GM19238 (cell line): ENCODE measurements at regions not wholly inside any gene's neighbourhood (a gene's known extent, or its start where the extent isn't known, plus 50 kb on each side); places are given as distances from the start of the nearest gene placed in this dataset.
"Not testable (repeated sequence)": the region's sequence is repeated elsewhere in the genome, so short reads cannot be mapped to it uniquely, and the experiment has no call there.

ENCODE experiments used
- DNase-seq: peaks from one replicate; pipeline ENCODE4 v3.0.0; 2011; ENCODE audit warnings: low spot score; ENCODE audit not compliant: insufficient read length

DNA sequence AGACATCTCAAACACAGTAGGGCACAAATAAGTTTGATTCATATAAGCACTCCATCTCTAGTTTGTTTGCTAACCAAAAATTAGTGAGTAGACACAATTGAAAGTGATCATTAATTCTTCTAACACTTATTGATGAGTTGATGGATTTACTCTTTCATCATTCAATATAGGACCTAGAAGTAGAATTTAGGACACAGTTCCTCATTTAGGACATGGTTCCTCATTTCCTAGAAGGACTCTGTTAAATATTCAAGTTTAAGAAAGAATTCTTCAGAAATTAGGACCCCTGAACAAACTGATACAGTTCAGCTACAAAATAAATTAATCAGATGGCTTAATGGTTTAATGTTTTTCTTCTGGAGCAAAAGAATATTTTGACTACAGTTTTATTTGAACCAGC lies 143.5 kb upstream of the PRR16 start:
- no peak for DNase-seq

DNA sequence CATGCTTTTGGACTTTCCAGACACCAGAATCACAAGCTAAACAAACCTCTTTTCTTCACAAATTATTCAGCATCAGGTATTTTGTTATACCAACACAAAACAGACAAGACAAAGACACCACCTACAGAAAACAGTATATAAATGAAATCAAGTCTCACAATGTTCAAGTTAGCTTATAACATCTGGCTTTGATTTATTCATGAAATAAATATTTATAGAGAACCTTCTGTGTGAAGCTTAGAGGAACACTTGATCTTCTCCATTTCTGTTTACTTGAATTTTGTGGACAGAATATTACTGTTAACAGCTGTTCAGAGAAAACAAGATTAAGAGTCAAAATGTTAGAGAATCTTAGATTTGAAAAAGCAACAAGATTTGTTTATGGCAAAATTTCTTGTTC lies 137.4 kb upstream of the PRR16 start:
- DNase-seq, result no peak

DNA sequence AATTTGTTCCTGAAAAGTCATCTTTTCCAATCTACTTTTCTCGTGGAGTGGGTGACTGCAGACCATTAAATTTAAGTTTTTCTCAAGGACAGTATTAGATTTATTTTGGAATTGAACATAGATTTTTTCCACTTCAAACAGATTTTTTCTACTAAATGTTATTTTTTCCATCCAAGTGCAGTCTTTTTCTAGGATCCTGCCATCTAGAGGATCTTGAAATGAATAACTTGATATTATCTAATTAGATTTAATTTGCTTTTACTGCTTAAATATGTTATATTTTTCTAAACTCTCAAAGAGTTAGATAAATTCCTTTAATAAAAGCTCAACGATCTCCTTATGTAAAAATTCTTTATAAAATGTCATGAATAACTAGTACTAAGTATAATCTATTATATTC lies 136.9 kb upstream of the PRR16 start:
- no peak for DNase-seq

DNA sequence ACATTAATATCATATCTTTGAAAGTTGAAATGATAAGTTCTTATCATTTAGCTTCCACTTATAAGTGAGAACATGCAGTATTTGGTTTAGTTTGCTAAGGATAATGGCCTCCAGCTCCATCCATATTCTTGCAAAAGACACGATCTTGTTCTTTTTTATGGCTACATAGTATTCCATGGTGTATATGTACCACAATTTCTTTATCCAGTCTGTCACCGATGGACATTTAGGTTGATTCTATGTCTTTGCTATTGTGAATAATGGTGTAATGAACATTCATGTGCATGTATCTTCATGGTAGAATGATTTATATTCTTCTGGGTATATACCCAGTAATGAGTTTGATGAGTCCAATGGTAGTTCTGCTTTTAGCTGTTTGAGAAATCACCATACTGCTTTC lies 135.0 kb upstream of the PRR16 start:
- no peak for DNase-seq

DNA sequence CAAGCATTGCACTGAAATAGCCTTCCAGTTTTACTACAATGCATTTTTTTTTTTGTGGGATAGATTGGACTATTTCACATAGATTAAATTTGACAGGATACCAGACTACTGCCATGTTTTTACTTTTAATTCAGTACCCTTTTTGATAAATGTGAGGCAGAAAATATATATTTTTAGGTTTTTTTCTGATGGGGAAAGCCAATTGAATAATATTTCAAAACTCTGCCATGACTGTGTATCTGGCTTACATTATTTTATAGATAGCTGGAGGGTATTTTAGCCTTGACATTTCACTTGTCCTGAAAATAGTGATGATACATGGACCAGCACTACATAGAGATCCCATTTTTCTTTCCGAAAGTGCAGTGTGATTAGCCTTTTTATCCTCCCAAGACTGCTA lies 133.5 kb upstream of the PRR16 start:
- DNase-seq, result no peak

DNA sequence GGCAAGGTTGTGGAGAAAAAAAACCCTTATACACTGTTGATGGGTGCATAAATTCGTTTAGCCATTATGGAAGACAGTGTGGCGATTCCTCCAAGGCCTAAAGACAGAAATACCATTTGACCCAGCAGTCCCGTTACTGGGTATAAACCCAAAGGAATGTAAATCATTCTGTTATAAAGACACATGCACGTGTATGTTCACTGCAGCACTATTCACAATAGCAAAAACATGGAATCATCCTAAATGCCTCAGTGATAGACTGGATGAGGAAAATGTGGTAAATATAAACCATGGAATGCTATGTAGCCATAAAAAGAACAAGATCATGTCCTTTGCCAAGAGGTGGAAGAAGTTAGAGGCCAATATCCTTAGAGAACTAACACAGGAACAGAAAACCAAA lies 119.9 kb upstream of the PRR16 start:
- no peak for DNase-seq

DNA sequence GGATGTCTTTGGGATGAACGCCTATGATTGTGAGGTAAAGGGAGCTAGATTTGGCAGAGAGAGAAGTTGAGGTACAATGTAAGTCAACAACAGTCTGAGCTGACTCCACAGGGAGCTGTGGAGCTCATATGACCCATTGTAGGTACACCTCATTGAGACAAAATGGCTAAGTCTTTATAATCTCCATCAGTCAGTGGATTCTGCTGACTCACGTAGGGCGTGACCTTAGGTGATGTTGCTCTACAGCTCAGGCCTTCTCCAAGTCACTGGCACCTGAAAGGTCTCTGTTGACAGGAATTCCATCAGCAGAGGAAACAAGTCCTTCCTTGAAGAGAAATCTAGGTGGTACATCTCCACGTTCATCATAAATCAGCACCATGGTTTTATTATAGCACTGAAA lies 118.2 kb upstream of the PRR16 start:
- no peak for DNase-seq

DNA sequence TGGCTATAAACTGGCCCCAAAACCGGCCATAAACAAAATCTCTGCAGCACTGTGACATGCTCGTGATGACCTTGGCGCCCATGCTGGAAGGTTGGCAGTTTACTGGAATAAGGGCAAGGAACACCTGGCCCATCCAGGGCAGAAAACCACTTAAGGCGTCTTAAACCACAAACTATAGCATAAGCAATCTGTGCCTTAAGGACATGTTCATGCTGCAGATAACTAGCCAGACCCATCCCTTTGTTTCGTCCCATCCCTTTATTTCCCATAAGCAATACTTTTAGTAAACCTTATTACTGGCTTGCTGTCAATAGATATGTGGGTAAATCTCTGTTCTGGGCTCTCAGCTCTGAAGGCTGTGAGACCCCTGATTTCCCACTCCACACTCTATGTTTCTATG lies 113.0 kb upstream of the PRR16 start:
- not testable (repeated sequence) for DNase-seq

DNA sequence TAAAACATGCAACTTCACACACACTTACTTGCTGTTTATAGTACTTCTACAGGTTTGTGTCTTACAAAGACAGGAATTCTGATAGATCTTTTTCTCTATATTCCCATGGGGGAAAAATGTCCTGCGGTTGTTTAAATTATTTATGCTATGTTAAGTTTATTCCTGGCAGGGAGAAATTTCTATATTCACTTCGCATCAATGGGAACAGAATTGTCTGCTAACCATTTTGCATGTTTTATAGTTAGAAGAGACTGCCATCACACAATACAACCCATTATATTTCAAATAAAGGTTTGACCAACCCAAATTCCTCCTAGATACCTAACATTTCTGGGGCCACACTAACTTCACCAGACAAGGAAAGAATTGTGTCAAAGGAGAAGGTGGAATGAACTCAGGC lies 110.0 kb upstream of the PRR16 start:
- no peak for DNase-seq

DNA sequence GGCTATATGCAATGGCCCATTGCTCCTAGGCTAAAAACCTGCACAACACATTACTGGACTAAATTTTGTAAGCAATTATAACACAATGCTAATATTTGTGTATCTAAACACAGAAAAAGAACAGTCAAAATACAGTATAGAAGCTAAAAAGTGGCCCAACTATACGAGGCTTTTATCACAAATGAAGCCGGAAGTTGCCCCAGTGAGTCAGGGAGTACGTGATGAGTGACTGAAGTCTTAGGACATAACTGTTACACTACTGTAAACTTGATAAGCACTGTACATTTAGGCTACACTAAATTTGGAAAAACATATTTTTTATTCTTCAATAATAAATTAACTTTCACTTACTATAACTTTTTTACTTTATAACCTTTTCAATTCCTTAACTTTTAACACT lies 105.2 kb upstream of the PRR16 start:
- DNase-seq, result no peak

DNA sequence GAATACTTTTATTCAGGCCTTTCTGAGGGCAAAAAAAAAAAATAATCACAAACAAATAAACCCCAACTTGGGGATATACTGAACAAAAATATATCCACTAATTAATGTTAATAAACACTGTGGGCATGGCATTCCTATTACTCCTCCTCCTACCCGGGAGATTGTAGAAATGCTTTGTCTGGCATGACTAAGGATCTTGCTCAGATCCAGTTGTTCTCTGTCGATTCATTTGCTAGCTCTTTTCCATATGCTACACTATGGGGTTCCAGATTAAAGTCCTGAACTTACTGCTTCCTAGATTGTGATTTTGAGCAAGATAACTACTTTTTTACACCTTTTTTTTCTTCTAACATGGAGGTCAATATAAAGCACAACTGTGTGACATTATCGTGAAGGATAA lies 102.2 kb upstream of the PRR16 start:
- DNase-seq, result no peak

DNA sequence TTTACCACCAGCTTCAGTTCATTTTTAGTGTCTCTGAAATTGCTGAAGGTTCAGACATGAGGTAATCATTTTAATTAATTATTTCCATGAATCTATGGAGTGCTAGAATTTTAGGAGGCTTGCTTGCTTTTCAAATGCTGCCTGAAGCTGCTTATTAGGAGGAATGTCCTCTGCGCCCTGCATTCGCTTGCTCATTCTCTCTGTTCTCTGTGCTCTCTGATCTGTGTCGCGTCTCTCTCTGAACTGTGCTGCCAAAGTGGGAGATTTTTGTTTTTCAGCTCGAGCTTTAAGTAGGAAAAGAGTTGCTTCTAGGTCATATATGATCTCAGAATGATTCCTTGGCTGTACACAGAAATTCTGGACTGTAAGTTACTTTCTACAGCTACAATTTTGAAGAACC lies 101.7 kb upstream of the PRR16 start:
- no peak for DNase-seq

DNA sequence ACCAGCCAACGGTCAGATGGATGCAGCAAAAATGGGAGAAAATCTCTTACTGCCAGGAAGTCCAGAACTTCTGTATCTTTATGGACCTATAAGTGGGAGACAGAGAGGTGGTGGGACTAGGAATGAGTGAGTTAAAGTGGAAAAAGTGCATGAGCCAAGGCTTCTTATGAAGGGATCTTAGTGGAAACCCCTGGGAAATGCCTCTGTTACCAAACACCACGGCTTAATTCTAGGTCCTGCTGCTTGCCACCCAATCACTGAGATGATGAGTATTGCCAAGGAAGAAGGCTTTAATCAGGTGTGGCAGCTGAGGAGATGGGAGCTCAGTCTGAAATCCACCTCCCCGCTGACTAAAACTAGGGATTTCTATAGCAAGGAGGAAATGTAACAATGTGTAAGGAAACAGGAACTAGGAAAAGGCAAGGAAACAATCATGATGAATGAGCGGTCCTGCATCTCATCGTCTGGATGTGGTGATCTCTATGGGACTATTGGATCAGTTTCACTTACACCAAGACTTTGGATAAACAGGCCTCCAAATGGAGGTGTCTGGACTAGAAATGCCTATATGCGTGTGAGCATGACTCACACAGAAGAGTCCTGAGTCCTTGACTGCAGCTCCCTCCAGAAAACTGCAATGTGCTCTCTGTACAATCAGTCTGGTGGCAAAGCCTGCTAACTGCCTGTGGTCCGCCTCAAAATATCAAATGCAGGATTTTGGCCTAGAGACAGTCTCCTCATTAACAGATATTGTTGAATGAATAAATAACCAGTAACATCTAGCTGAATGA lies 98.2 kb upstream of the PRR16 start:
- no peak for DNase-seq

DNA sequence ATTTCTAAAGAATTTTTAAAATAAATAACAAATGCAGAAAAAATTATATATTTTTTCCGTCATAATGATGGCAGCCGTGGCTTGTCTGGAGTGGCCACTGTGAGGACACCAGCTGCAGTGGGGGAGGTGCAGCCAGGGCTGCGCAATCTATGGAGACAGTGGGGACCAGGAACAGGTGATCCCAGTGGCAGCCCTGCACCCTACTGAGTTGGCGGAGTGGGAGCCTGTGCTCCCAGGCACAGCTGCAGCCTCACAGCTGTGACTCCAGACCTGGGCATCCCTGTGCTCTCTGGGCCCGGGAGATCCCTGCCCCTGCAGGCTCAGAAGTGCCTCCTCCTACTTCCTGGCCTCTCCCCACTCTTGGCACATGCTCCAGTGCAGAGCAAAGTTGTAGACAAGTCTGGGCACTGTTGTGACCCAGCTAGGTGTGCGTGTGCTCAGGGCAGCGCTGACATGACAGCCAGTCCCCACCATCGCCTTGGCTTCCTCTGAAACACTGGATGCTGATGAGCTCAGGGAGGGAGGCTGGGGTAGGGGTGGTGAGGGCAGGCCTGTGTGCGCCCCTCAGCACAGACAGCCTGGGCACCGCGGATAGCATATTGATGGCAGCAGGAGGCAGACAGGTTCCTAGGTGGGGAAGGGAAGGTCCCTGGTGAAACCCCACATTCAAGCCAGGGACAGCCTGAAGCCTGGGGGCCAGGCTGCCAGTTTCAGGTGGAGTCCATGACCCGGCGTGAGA lies 96.0 kb upstream of the PRR16 start:
- no peak for DNase-seq

DNA sequence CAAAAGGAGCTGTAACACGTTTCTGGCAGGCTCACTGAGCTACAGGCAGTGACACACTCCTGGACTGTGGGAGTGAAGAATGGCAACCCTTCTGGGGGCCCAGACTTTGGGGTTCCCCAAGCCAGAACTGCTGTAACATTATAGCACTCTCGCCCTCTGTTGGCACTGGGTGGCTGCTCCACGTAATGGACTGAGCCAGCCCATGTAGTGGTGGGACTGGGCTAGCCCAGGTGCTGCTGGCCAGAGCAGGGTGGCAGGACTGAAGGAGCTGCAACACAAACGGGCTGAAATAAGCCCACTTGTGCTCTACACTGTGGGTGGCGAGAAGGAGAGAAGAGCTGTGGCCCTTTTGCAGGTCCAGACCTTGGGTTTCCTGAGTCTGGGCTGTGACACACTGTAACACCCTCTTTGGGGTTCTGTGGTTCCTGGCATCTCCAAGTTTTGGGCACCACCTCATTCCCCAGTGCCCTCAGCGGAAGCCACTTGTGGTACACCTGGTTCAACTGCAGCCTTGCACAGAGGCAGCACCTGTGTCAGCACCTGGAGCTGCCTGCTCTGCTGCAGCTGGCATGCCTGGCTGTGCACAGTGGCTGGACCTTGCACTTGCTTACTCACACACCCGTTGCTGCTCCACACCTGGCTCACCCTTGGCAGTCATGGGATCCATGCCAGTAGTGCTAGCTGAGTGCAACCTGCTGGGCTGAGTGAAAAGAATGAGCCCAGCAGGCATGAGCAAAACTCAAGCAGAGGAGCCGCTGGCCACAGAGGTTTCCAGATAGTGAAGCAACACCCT lies 95.0 kb upstream of the PRR16 start:
- no peak for DNase-seq

DNA sequence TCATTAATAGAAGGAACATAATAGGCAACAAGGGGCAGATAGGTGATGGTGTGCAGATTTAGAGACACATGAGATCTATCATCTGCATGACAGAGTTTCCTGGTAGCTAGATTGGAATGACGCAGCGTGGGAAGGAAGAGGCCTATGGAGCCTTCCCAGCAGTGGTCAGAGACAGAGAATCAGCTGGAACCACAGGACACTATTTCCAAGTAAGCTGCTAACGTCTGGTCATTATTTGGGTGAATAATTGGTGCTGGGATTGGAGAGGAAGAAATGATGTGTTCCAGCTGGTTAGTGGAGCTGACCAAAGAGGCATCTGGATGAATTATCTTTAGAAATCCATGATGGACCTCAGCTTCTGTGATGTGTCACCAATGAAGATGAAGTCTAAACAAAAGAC lies 91.2 kb upstream of the PRR16 start:
- DNase-seq, result no peak

DNA sequence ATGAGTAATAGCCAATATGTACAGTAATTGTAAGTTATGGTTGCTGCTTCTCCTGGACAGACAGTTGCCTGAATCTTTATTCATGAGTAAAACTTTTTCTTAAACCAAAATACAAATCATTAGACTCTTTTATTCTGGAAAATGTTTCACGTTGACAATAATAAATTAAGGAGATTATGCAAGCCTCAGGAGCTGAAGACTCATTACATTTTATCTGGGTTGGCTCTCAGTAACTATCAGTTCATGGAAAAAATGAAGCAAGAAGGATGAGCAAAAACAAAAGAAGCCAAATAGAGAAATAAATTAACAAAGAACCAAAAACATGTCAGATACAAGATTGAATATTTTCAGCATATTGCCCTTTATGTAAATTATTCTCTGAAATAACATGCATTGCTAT lies 88.9 kb upstream of the PRR16 start:
- DNase-seq, result no peak

DNA sequence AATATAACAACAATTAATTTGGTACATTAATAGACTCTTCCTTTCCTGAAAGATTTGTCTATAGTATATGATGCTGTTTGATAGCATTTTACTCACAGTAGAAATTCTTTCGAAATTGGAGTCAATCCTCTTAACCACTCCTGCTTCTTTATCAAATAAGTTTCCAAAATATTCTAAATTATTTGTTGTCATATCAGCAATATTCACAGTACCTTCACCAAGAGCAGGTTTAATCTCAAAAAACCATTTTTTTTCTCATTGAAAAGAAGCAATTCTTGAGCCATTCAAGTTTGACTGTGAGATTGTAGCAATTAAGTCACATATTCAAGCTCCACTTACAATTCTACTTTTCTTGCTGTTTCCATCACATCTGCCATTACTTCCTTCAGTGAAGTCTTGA lies 83.5 kb upstream of the PRR16 start:
- DNase-seq, result no peak

DNA sequence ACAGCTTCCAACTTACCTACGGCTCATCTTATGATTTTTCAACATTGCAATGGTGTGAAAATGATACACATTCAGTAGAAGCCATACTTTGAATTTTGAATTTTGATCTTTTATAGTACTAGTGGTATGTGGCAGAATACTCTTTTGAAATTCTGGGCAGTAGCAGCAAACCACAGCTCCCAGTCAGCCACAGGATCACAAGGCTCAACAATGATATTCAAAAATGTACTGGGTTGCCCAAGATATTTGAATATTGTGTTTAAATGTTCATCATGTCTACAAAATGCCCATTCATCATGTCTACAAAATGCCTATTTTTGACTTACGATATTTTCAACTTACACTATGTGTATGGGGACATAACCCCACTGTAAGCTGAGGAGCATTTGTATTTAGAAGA lies 81.3 kb upstream of the PRR16 start:
- DNase-seq, result no peak

DNA sequence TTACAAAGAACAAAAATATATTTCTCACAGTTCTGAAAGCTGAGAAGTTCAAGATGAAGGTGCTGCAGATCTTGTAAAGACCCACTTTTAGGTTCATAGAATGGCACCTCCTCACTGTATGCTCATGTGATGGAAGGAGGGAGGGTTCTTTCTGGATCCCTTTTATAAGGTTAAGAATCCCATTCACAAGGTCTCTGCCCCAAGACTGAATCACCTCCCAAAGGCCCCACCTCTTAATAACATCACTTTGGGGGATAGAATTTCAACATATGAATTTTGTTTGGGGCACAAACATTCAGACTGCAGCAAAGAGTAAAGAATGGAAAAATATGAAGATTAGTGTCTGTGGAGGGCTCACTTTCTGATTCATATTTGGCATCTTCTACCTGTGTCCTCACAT lies 77.1 kb upstream of the PRR16 start:
- no peak for DNase-seq

DNA sequence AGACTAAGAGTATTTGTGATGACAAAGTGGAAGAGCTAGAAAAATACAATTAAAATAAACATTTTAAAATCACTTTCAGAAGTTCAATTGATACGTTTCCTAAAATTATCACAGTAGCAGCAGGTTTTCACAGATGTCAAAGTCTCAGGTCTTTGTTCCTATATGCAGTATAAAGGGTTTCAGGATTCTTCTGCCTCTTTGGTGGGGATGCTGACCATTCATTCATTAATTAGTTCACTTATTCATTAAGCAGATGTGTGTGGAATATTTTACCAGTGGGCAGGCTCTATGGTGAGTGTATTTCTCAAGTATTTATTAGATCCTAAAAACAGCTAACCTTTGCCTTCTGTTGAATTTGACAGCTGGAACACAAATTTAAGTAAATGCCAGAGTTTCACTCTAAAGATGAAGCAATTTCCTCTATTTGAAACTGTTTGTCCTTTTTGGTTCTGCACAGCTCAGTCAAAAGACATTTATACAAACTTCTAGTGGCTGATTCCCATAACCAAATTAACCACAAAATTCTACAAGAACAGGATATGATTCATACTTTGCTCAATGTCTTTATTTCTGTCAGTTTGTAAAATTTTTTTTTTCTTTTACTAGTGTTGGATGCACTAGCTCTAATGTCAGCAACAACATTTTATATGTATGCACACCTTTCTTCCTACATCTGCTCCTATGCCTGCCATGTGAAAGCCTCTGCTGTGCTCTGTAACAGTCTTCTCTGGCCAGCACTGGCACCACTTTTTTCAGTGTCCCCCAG lies 75.9 kb upstream of the PRR16 start:
- DNase-seq, result no peak

DNA sequence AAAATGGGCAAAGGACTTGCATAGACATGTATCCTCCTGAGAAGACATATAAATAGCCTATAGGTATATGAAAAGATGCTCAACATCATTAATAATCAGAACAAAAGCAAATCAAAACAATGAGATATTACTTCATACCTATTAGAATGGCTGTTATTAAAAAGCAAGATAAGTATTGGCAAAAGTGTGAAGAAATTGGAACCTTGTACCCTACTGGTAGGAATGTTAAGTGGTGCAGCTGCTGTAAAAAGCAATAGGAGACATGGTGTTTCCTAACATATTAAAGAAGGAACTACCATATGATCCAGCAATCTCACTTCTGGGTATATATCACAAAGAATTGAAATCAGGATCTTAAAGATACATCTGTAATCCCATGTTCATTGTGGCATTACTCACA lies 69.8 kb upstream of the PRR16 start:
- DNase-seq, result no peak
